Ectodermal cell (in vitro differentiated cells): ENCODE measurements at regions not wholly inside any gene's neighbourhood (a gene's known extent, or its start where the extent isn't known, plus 50 kb on each side); places are given as distances from the start of the nearest gene placed in this dataset.

ENCODE experiments used
- H3K27ac ChIP-seq: 2 replicates; pipeline ENCODE4 v1.7.0; 2013; ENCODE audit warnings: mild to moderate bottlenecking, low read depth, low read length; ENCODE audit not compliant: insufficient read depth, poor library complexity, severe bottlenecking
- H3K27me3 ChIP-seq: 2 replicates; pipeline ENCODE4 v1.7.0; 2013; ENCODE audit warnings: mild to moderate bottlenecking, low read length; ENCODE audit not compliant: insufficient read depth, control insufficient read depth, poor library complexity, severe bottlenecking
- H3K36me3 ChIP-seq: one replicate; pipeline ENCODE4 v1.7.0; 2013; ENCODE audit warnings: low read length; ENCODE audit not compliant: control insufficient read depth, insufficient read depth
- H3K4me1 ChIP-seq: one replicate; pipeline ENCODE4 v1.7.0; 2013; ENCODE audit warnings: low read length; ENCODE audit not compliant: control insufficient read depth, insufficient read depth
- H3K4me3 ChIP-seq: 2 replicates; pipeline ENCODE4 v1.7.0; 2013; ENCODE audit warnings: low read depth, low read length, control low read depth; ENCODE audit not compliant: insufficient read depth
- H3K9me3 ChIP-seq: 2 replicates; pipeline ENCODE4 v1.7.0; 2013; ENCODE audit warnings: mild to moderate bottlenecking, low read length, moderate library complexity; ENCODE audit not compliant: control insufficient read depth
- WGBS, 2 experiments: methylation state at CpG; one replicate each; pipeline ENCODE4 v1.1.7; 2013; ENCODE audit warnings: missing lambda C conversion rate in 2 of 2; 5-methylcytosine and 5-hydroxymethylcytosine counted together

DNA sequence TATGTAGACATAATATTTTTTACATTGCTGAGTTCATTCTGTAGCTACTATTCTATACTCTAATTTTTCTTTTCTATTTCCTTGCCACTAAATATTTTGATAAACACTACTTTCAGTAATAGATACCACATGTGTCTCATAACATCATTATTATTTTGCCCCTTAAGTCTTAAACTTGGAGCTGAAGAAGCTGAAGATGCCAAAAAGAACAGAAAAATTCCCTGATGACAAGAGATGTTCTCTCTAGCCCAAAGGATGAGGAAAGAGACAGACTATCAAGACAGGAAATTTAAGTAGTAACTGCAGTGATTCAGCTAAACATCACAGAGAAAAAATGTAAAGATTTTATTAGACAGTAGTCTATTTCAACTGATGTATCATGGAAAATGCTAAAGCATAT lies 322.0 kb upstream of the KLHL1 start:
- Histone ChIP-seq H3K36me3 (no peaks in the 10 kb centered on the region), H3K27me3 (no peaks in the 10 kb centered on the region), H3K4me3 (no peak overlapping the region), H3K9me3 (no peaks in the 10 kb centered on the region), H3K4me1 (no peaks in the 10 kb centered on the region), H3K27ac (no peak overlapping the region)

DNA sequence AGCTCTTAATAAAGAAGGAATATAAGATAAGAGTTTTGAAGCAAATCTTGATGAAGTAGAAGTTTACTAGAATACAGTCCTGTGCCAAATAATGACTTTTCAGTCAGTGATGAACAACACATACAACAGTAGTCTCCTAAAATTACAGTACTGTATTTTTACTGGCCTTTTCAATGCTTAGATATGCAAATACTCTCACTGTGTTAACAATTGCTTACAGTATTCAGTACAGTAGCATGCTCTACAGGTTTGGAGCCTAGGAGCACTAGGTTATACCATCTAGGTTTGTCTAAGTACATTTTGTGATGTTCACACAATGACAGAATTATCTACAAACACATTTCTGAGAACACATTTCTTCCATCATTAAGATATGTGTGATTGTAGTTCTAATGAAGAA lies 316.7 kb upstream of the KLHL1 start:
- Histone ChIP-seq H3K36me3 (no peaks in the 10 kb centered on the region), H3K4me3 (no peak overlapping the region), H3K4me1 (no peaks in the 10 kb centered on the region), H3K27ac (no peak overlapping the region), H3K9me3 (no peaks in the 10 kb centered on the region), H3K27me3 (no peaks in the 10 kb centered on the region)

DNA sequence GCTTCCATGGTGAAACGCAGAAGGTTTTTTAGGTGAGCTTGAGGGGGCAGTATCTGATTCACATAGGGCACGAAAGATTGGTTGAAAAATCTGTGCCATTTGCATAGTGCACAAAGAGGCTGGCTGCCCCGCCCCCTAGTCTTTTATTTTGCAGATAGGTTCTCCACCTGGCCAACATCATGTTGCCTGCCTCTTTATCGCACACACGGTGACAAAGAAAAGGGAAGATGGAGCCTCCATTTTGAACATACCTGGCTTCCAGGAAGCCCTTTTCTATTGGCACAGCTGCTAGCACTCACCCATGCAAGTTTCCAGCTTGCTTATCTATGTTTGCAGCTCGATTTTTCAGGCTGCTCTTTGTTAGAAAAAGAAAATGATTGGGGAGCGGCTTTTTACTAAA lies 316.2 kb upstream of the KLHL1 start:
- Histone ChIP-seq H3K4me3 (no peak overlapping the region), H3K4me1 (no peaks in the 10 kb centered on the region), H3K9me3 (no peaks in the 10 kb centered on the region), H3K36me3 (no peaks in the 10 kb centered on the region), H3K27ac (no peak overlapping the region), H3K27me3 (no peaks in the 10 kb centered on the region)
- 72 to 78% methylated on average over 6 to 7 of the region's 7 CpGs for WGBS, 2 experiments

GRCh38 chr13:70415136-70415535 lies 306.9 kb upstream of the KLHL1 start:
- H3K27ac ChIP-seq: no peak overlapping the region

DNA sequence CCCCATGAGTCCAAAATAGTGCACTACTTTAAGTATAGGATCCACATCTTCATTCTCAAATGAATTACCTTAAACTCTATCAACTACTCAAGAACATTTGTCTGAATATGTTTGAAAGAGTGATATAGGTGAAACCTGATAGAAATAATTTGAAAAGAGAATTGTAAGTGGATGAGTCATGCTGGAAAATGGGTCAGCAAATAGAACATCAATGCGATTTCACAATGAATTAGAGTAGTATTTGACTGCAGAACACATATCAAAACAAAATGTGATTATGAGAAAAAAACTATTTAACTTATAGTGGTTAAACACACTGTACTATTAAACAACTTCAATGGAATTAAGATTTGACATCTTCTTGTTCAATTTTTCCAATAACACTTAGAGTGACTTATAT lies 300.6 kb upstream of the KLHL1 start:
- no peaks in the 10 kb centered on the region for H3K4me1 ChIP-seq
- H3K36me3 ChIP-seq: no peaks in the 10 kb centered on the region
- H3K27ac ChIP-seq: no peak overlapping the region
- no peak overlapping the region for H3K4me3 ChIP-seq
- H3K9me3 ChIP-seq: no peaks in the 10 kb centered on the region
- H3K27me3 ChIP-seq: no peaks in the 10 kb centered on the region
- WGBS, 2 experiments: 100% methylated on average over 1 of the region's 1 CpG; no CpG with 5 or more reads in 1 of the 2 experiments

More at GRCh38 chr13:70415136-70415535, 306.9 kb upstream of the KLHL1 start:
- no peaks in the 10 kb centered on the region for H3K4me1 ChIP-seq
- no peaks in the 10 kb centered on the region for H3K36me3 ChIP-seq
- H3K9me3 ChIP-seq: no peaks in the 10 kb centered on the region
- no peaks in the 10 kb centered on the region for H3K27me3 ChIP-seq
- H3K4me3 ChIP-seq: no peak overlapping the region

DNA sequence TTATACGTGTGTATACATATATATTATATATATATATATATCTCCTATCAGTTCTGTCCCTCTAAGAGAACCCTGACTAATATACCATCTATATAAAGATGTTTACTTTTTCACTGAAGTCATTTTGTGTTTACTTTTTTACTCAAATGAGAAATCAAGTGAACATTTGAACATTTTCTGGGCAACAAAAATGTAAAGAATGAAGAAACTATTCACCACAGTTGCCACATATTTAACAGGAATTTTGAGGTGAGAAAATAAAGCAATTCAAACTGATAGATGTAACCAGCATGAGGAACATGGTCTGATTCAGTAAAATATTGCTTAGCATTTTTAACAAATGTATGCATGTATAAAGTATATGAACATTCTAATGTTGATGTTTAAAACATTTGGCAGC lies 299.2 kb upstream of the KLHL1 start:
- no peaks in the 10 kb centered on the region for H3K4me1 ChIP-seq
- H3K36me3 ChIP-seq: no peaks in the 10 kb centered on the region
- H3K4me3 ChIP-seq: no peak overlapping the region
- no peaks in the 10 kb centered on the region for H3K9me3 ChIP-seq
- H3K27me3 ChIP-seq: no peaks in the 10 kb centered on the region
- WGBS, 2 experiments: no CpG with 5 or more reads among the region's 1 CpG
- H3K27ac ChIP-seq: no peak overlapping the region

GRCh38 chr13:70405266-70405665 lies 297.0 kb upstream of the KLHL1 start:
- Histone ChIP-seq H3K36me3 (no peaks in the 10 kb centered on the region), H3K4me1 (no peaks in the 10 kb centered on the region), H3K4me3 (no peak overlapping the region), H3K27me3 (no peaks in the 10 kb centered on the region), H3K27ac (no peak overlapping the region), H3K9me3 (no peaks in the 10 kb centered on the region)
- 65 to 71% methylated on average over 4 of the region's 4 CpGs for WGBS, 2 experiments

DNA sequence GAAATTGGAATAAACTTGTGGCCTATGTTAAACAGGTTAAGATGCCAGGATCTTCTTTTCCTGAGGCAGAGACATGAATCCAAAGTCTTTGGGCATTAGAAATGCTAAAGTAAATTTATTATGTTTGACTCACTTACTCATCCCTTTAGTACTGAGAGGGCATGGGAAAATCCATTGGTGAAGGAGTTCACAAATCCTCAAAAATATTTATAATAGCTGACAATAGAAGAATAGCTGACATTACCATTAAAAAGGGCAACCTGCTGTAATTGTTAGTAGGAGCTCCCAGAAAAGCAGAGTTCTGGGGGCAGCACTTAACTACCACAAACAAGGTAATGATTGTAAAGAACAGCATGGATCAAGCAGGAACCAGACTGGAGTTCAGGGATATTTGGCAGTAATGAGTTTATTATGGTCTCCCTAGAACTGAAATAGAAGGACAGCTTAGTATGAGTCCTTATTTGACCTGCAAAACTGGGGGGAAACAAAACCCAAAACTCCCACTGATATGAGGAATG lies 285.8 kb upstream of the KLHL1 start:
- Histone ChIP-seq H3K27ac (no peak overlapping the region), H3K27me3 (no peaks in the 10 kb centered on the region), H3K9me3 (no peaks in the 10 kb centered on the region)

DNA sequence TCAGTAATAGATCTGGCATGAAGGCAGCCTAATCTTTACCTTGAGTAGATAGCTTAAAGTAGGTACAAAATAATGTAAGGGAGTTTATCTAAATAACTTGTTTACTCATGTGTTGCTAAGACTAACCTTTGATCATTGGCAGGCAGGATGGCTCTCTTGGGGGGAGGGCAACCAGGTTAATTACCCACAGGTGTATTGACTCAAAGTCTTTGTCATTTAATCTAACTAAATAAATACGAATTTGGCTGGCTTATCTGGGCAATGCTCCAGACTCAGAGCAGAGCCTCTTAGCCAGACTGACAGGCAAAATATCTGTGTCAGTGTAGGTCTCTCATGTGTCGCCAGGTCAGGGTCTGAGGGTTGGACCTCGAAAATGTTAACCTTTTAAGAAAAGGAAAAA lies 283.4 kb upstream of the KLHL1 start:
- no peaks in the 10 kb centered on the region for H3K4me1 ChIP-seq
- H3K27ac ChIP-seq: no peak overlapping the region
- H3K9me3 ChIP-seq: no peaks in the 10 kb centered on the region
- no peaks in the 10 kb centered on the region for H3K36me3 ChIP-seq
- 81 to 82% methylated on average over 3 of the region's 3 CpGs for WGBS, 2 experiments
- H3K4me3 ChIP-seq: no peak overlapping the region
- H3K27me3 ChIP-seq: no peaks in the 10 kb centered on the region

More for the DNA sequence above, 285.8 kb upstream of the KLHL1 start:
- Histone ChIP-seq H3K4me3 (no peak overlapping the region), H3K36me3 (no peaks in the 10 kb centered on the region), H3K4me1 (no peaks in the 10 kb centered on the region)

DNA sequence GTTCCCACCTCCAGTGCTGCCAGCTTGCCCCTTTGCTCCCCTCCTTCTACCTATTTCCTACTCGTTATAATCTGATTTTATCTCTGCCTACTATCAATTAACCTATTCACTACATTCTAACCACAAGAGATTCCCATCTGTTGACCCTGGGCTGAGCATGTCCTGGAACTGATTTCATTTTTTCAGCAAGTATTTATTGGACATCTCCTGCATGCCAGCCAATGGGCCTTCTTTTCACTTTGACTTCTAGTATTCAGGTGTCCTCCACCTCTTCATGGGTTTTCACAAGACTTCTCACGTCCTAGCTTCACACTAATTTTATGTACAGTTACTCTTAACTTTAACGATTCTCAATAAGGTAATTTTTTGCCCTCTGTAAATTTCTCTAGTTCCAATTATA lies 282.7 kb upstream of the KLHL1 start:
- H3K27ac ChIP-seq: no peak overlapping the region
- WGBS, 2 experiments: 90 to 95% methylated on average over 3 of the region's 3 CpGs
- no peak overlapping the region for H3K4me3 ChIP-seq
- no peaks in the 10 kb centered on the region for H3K9me3 ChIP-seq
- H3K36me3 ChIP-seq: no peaks in the 10 kb centered on the region
- no peaks in the 10 kb centered on the region for H3K27me3 ChIP-seq
- no peaks in the 10 kb centered on the region for H3K4me1 ChIP-seq

DNA sequence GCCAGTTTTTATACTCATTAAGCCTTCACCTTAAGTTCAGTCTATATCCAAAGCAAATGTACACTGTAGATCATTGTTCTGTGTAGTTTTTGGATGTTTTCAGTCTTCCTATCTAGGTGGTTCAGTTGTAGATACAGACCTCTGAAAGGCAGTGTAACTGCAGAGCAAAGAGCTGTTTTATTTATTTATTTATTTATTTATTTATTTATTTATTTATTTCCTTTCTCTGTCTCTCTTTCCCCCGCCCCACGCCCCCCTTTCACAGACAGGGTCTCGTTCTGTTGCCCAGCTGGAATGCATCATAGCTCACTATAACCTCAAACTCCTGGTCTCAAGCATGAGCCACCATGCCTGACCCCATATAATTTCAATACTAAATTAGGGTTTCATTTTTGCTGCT lies 281.8 kb upstream of the KLHL1 start:
- Histone ChIP-seq H3K27ac (no peak overlapping the region), H3K36me3 (no peaks in the 10 kb centered on the region), H3K27me3 (no peaks in the 10 kb centered on the region), H3K4me3 (no peak overlapping the region), H3K9me3 (no peaks in the 10 kb centered on the region), H3K4me1 (no peaks in the 10 kb centered on the region)
- 96 to 100% methylated on average over 3 of the region's 3 CpGs for WGBS, 2 experiments
